ENCODE measurements at regions not wholly inside any gene's neighbourhood (a gene's known extent, or its start where the extent isn't known, plus 50 kb on each side); places are given as distances from the start of the nearest gene placed in this dataset.

GRCh38 chr4:26075583-26075982 is 161.6 kb downstream of the SMIM20 start:
- DNase-seq: no peak

DNA sequence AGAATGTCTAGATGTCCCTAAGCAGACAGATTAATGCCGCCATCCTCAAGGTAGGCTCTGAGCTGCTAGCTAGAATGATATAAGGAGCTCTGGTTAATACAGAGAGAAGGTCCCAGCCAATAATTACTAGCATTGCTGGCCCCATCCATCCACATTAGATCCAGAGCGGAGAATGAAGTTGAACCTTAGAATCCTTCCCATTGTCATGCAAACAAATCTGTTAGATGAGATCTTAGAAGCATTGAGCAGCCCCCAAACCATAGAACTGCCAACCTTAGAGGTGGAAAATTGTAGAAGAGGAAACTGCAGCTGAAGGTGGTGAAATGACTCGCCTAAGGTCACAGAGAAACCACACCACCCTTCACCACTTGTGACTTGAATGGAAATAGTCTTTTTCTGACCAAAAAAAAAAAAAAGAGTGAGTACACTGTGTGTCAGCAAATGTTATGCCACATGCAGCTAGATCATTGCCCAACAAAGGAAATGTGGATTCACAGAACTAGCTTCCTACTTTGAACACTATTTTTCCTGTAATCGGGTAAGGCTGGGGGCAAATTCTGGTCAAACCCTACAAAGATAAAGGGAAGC is 162.1 kb downstream of the SMIM20 start:
- DNase-seq: no peak

GRCh38 chr4:26076896-26077295 is 162.9 kb downstream of the SMIM20 start:
- no peak for DNase-seq

DNA sequence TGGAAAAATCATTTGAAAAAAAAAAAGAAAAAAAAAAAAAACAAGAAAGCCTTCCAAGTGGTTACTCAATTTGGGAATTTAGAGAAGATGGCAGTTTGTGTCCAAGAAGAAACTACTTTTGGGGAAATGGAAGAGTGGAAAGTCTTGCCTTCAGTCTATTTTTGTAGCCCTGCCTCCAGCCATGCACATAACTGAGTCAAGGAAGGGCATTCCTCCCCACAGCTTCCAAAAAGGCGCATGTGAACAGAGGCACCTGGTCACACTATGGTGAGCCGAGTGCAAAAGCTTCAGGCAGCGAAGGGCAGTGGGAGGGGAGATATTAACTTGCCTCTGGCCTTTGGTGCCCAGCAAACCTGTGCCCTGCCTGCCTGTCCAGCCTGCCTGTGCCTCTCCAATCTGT is 163.7 kb downstream of the SMIM20 start:
- DNase-seq: no peak

GRCh38 chr4:26080870-26081628 is 167.0 kb downstream of the SMIM20 start:
- peak; percentile 3 for DNase-seq

DNA sequence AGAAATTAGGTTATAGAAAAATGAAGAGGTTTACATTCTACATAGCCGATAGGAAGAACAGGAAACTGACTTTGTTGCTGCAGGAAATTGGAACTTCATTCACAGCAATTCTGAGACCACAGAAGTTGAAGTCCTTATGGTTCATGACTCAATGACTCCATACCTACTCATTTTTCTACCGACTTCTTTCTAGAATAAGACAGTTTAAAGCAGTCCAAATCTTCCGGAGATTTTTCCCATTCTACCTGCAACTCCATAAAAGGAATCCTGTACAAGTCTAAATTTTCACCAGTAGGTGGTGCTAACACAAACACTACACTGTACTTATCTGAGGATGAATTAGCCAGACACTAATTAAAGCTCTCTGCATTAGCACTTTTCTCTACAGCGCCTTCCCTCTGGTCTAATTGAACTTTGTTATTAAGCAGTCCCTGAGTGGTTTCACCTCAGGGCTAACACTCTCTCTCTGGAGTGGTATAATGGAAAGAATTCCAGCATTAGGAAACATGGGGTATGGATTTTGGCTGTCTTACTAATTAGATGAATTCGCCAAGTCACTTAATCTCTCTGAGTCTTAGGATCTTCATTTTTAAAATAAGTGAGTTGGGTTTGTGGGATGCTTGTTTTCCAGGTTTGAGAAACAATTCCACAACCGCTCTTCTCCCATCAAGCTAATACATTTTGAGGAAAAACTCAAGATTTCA is 167.9 kb downstream of the SMIM20 start:
- peak; percentile 44 for DNase-seq

DNA sequence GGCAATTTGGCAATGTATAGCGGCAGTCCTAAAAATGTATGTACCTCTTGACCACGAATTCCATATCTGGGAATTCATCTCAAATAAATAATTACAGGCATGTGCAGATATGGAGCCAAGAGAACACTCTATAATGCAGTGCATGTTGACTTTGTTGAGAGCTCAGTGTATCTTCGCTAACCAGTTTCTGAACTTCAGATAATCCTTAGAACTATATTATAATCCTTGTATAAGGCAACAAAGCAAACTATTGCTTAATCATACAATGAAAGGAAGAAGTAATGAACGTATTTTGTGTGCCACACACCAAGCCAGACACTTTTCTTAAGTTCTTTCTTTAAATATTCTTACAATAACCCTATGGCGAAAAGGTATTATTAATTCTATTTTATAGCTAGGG is 168.5 kb downstream of the SMIM20 start:
- no peak for DNase-seq

DNA sequence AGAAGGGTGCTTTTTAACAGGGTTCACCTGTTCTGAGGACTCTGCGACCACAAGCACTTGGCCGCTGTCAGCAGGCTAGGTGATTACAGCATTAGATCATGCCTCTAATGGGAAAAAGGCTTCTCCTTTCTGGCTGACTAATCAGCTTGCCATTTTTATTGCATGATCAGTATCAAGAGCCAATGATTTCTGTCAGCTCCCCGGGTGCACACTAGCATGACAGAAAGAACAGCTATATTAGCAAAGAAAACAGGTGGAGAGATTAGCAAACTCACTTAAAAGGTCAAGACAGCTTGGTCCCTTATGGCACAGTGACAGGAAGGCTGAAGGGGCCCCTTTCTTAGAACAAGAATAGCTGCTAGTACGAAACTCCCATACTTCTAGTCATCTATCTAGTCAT is 170.0 kb downstream of the SMIM20 start:
- DNase-seq: no peak

DNA sequence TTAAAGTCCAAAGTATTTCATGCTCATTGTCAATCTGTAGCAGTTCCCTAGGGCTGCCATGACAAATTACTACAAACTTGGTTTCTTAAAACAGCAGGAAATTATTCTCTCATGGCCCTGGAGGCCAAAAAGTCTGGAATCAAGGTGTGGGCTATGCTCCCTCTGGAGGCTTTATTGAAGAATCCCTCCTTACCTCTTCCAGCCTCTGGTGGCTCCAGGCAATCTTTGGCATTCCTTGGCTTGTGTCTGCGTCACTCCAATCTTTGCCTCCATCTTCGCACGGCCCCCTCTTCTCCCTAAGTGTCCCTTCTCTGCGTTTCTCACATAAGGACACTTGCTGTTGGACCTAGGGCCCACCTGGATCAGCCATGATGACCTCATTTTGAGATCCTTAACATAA is 170.4 kb downstream of the SMIM20 start:
- DNase-seq: no peak

- no peak for DNase-seq
These were observed 171.5 kb downstream of the SMIM20 start for GRCh38 chr4:26085551-26085950.

- no peak for DNase-seq
These were observed 172.8 kb downstream of the SMIM20 start for GRCh38 chr4:26086621-26087441.

GRCh38 chr4:26088433-26088928 is 174.5 kb downstream of the SMIM20 start:
- DNase-seq: no peak

- no peak for DNase-seq
These were observed 179.5 kb downstream of the SMIM20 start for GRCh38 chr4:26093551-26093950.

GRCh38 chr4:26094076-26094475 is 180.1 kb downstream of the SMIM20 start:
- no peak for DNase-seq

GRCh38 chr4:26094911-26095310 is 180.9 kb downstream of the SMIM20 start:
- no peak for DNase-seq

DNA sequence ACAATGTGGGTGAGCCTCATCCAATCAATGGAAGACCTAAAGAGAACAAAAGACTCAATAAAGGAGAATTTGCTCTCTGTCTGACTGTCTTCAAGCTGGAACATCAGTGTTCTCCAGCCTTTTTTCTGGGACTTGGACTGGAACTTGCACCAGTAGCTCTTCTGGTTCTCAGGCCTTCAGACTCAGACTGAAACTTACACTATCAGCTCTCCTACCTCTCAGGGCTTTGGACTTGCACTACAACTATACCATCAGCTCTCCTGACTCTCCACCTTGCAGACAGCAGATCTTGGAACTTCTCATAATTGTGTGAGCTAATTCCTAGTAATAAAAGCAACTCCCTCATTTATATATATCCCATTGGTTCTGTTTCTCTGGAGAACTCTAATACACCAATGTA is 185.9 kb downstream of the SMIM20 start:
- no peak for DNase-seq

DNA sequence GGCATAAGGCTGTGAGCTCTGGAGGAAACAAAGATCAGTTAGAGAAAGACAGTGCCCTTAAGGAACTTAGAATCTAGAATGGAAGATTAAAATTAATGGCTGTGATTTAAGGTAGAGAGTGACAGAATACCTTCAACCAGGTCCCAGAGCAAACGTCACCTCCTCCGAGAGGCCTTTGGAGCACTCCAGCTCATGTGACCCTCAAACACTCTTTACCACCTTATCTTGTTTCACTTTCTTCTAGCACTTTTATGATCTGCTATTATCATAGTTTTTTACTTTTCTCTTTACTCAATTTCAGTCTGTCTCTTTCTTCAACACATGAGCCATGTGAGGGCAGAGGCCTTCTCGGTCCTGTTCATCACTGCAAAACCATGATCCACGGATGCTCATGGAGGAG is 187.0 kb downstream of the SMIM20 start:
- DNase-seq: no peak

GRCh38 chr4:26104056-26104685 is 190.2 kb downstream of the SMIM20 start:
- no peak for DNase-seq

- DNase-seq: no peak
These were observed 191.3 kb downstream of the SMIM20 start for GRCh38 chr4:26105337-26105736.

GRCh38 chr4:26105815-26106699 is 192.0 kb downstream of the SMIM20 start:
- no peak for DNase-seq

DNA sequence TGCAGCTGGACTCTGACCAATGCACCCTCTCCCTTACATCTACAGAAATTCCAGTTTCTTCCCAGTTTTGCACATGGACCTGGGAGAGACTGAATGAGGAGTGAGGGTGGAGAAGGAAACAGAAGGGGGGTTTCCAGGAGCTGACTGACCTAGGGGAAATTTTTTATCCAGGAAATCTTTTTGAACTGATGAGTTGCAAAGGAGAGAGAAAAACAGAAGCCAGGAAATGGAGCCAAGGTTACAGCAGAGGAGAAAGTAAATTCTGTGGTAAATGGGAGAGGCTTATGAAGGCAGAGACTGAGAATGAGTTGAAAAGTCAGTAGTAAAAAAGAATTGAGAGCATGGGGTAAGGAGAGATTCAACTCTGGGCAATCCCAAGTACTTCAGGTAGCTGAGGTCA is 192.8 kb downstream of the SMIM20 start:
- no peak for DNase-seq

DNA sequence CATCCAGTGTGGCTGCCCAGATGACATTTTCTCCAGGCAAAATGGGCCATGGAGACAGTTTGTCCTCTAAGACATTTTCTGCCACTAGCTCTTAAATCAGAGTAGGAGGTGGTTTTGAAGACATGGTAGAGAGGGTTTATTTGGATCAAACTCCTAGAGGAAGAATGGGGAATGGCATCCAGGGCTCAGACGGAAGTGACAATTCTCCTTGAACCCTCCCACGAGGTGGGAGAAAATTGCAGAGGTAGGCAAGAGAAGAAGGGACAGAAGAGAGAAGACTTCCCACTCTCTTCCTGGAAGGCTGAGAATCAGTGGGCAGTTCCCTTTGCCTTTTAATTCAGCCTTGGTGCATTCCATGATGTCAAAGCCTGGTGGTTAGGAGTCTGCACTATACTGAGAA is 194.0 kb downstream of the SMIM20 start:
- no peak for DNase-seq

All from NCI-H345 (cell line).